Hematopoietic multipotent progenitor cell treated with erythropoietin and hydrocortisone succinate and interleukin-3 and kit ligand, for 6 days (in vitro differentiated cells): ENCODE measurements at regions not wholly inside any gene's neighbourhood (a gene's known extent, or its start where the extent isn't known, plus 50 kb on each side); places are given as distances from the start of the nearest gene placed in this dataset.

Source experiments
- DNase-seq: peaks from one replicate; pipeline ENCODE4 v3.0.0-alpha.2; 2015

DNA sequence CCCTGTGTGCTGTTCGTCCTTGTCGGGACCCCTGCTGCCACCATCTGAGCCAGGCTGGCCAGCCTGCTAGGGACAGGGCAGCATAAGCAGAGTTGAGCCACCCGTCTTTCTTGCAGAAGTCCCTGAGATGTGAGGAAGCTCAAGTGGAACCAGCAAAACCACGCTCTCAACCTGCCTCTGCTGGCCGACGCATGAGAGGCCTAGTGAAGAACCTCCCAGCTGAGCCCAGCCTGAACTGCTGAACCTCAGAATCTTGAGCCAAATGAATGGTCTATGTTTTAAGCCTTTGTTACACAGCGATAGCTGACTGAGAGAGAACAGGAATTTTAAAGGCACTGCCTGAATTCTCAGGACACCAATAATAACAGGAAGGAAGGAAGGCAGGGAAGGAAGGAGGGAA is 98.9 kb upstream of the ADRA2C start:
- DNase-seq = no peak

DNA sequence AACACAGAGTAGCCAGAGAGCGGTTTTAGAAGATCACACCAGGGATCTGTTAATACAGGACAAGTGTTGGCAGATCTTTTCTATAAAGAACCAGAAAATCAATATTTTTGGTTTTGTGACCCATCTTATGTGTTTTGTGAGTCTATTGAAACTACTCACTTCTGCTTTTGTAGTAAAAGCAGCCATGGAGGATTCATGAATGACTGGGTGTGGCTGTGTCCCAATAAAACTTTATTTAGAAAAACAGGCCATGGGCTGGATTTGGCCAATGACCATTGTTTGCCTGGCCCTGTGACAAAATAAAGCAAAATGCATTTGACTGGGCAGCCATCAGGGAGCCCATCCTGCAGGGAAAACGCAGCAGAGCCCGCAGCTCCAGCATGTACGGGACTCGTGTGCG is 99.9 kb upstream of the ADRA2C start:
- DNase-seq = no peak

DNA sequence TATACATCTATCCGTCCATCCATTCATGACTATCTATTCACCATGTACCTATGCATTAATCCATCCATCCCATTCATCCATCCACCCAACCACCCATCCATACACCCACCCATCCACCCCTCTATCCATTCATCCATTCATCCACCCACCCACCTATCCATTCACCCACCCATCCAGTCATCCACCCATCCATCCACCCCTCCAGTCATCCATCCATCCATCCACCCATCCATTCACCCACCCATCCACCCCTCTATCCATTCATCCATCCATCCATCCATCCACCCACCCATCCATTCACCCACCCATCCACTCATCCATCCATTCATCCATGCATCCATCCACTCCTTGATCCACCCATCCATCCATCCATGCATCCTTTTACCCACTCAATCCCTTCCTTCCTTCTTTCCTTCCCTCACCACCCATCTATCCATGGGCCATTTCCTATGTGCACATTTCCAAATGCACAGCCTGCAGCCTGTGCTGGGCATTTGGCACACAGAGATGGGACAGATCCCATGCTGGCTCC is 100.8 kb upstream of the ADRA2C start:
- DNase-seq = no peak

DNA sequence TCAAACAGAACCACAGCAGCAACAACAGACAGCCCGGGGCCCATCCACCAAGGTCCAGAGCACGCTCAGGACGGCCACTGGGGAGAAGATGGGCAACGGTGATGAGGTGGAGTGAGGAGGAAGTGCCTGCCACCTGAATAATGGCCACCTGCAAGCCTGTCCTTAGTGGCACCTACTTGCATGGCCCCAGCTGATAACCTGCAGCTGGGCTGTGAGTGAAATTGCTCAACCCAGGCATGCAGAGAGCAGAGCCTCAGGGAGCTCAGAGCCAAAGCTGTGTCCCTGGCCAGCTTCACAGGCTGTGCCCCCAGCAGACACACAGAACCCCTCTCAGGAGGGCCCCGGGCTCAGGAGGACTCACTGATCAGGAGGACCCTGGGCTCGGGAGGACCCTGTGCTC is 102.4 kb upstream of the ADRA2C start:
- no peak for DNase-seq

DNA sequence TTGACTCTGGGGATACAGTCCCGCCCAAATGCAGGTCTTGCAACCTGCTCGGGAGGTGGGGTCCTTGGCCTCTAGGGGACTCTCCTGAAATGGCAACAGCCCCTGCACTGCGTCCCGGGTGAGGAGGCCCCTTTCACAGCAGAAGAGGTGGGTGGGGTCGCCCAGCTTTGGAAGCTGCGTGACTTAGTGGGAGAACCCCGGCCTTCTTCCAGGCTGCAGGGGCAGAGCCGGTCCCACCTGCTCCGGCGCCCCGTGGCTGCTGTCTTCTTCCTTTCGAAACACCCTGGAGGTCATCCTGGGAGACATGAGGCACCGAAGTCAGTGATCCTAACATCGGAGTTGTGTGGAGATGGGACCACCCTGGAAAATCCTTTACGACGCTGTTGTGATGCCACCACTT is 103.7 kb upstream of the ADRA2C start:
- no peak for DNase-seq

DNA sequence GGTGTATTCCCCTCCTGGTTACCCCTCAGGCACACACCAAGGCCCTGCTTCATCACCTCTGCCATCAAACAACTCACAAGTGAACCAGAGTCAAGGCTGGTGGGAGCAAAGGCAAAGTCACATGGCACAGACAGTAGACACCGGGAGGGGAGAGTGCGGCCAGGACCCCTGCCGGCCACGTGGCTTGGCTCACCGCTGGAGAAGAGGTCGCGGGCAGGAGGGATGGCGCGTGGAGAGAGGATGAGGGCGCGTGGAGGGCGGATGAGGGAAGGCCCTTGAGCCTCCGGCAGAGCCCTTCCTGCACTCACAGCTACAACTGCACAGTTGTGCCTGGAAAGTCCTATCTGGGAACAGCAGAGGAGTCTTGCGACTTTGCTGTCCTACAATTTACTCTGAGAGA is 104.2 kb upstream of the ADRA2C start:
- no peak for DNase-seq

DNA sequence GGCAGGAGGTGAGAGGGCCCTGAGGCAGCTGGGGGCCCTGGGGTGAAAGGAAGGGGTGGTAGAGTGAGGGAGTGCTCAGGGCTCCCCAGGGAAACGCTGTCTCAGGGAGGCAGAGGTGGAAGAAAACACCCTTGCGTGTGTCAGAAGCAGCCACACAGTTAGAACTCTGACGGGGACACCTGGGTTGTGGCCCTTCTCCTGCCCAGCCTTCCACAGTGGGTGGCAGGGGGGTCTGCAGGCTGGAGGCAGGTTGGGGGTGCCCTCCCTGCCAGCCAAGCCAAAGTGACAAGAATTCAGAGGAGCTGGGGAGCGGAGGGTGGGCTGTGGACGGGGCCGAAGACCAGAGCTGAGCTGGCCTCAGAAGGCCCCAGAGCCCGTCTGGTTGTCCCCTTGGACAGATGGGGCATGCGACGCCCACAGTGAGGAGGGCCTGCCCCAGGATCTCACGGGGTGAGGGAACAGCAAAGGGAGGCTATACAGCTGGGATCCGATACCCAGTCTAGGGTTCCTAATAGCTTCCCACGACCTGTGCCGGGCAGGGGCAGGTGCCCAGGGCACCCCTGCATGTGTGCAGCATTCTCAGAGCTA is 105.2 kb upstream of the ADRA2C start:
- DNase-seq = no peak

DNA sequence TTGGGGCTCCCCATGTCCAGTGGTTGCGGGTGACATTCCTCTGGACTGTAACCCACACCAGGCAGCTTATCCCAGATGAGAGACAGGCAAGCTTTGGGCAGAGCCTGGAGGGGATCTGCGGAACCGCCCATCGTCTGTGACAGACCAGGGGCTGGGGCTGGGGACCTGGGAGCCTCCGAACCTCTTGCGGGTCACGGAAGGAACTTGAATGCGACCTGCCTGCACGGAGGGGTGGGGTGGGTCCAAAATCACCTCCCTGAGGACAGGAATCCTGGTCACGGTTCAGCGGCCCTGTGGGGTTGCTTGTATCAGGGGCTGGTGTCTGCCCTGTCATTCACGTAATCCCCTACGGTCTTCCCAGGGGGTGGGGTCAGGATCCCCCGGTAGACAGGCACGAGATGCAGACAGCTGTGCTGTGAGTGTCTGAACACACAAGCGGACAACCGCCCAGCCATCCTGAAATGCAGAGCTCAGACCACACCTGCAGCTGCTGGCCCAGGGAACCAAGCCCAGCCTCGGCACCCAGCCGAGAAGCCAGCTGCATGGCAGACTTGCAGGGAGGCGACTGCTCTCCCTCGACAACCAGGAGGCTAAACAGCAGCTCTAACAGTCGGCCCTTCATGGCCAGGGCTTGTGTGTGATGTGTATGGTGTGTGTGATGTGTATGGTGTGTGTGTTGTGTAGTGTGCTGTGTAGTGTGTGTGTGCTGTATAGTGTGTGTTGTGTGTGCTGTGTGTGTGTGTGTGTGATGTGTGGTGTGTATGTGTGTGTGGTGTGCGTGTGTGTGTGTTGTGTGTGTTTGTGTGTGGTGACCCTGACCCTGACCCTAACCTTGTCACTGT is 105.9 kb upstream of the ADRA2C start:
- no peak for DNase-seq

DNA sequence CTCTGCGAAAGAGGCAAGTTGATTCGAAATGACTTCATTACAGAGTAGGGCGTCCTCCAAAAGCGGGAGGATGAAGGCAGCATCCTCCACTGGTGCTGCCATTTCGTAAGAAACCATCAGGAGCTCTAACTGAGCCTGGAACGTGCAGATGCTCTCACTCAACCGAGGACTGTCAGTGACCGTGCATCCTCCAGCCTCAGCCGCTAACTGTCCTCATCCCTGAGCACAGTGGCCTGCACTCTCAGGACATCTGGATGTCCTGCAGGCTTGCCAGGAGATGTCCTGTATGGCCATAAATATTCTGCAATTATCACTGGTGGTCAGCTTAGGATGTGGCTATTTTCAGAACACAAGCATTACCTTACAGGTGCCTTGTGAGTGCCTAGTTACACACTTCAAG is 107.1 kb upstream of the ADRA2C start:
- DNase-seq = no peak

DNA sequence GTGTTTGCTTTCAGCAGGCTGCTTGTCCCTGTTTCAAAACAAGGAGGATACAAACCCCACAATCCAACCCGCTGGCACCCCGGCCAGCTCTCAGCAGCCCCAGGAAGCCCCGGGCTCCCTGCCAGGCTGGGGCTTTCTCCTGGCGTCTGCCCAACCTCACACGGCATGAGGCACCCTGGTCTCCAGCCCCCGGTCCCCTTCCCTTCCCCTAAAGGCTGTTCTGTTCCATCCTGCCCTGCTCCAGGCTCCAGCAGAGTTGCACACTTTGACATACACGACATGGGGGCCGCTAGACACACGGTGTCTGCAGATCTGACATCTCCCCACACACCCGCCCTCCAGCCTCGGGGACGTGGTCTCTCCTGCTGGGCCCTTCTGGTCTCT is 107.7 kb upstream of the ADRA2C start:
- DNase-seq = no peak

DNA sequence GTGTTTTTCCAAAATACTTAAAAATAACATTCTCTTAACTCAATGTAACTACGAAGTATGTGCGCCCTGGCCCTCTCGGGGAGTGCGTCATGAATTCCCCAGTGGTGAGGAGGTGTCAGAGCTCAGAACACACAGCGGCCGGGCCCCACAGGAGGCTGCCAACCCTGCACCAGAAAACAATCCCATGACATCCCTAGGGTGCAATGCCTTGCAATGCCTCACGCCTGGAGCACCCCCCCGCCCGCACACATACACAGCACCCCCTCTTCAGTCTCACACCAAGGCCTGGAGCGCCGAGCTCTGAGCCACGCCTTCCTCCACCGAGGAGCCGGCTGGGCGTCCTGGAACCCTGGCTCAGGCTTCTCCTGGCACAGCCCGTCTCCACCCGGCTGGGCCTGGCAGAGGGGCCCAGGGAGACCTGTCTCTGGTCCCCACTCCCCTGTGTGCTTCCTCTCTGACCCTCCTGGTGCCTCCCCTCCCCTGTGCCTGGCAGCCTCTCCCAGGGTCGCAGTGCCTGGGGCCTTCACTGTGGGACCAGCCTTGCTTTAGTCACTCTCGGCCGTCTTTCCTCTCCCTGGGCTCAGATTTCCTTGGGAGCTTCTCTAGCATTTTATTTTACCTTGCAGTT is 108.2 kb upstream of the ADRA2C start:
- DNase-seq = no peak

DNA sequence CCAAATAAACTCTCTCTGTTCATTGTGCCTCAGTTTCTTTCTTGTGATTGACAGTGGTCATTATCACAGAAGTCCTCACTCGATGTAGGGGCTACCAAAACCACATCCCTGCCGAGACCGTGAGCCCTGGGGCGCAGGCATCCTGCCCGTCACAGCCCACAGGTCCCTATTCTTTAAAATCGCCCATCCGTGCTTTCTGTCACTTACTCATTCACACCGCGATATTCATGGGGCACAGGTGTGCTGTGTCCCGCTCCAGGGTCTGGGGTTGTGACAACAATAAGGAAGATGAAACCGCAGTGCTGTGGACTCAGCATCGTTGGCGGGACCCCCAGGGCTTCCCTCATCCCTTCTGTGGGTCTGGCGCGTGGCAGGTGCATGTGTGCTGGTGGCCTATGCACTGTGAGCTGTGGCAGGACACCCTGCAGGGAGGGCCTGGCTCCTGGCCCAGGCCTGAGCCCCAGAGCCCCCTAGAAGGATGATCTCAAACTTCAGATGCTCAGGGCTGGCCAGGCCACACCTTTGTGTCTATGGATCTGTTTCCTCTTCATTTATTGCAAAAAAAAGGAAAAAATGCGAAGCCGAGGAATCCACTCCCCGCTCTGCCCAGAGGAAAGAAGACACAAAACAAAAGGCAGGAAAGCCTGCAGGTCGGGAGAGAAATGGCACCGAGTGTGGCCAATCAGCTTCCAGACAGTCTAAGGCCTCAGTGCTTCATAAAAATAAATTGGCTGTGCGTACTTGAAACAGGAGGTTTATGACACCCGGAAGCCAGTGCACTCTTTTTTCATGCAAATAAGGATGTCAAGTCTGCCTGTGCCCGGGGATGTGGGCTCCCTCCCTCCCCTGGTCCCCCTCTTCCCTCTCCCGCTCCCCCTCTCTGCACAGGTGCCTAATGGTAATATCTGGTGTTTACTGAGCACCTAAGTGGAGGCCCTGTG is 109.5 kb upstream of the ADRA2C start:
- DNase-seq = no peak

DNA sequence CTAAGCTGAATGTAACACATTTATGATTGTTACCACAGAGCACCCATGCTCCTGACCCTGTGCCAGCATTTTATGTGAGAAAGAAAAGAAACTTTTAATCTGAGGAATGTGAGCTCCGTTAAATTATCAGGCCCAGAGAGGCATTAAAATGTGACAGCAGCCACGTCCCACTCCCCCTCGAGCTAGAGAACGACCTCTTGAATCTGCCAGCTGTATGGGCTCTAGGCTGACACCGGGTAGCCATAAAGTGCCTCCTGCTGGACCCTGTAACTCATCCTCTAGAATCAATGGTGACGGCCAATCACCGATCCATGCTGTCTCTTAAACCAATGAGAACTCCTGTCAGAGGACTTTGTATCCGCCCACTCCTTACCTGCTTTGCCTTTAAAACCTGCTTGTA is 110.2 kb upstream of the ADRA2C start:
- no peak for DNase-seq

DNA sequence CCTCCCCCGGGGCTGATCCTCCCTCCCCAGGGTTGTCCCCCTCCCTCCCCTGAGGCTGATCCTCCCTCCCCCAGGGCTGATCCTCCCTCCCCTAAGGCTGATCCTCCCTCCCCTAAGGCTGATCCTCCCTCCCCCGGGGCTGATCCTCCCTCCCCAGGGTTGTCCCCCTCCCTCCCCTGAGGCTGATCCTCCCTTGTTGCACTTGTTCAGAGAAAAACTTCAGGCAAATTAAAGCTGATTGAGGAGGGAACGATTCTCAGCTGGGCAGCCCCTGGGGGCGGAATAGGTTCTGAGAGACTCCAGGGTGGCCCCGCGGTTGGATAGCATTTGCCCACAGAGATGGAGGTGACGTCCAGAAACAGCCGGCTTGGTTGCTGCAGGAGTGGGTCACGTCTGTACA is 110.7 kb upstream of the ADRA2C start:
- DNase-seq = no peak

DNA sequence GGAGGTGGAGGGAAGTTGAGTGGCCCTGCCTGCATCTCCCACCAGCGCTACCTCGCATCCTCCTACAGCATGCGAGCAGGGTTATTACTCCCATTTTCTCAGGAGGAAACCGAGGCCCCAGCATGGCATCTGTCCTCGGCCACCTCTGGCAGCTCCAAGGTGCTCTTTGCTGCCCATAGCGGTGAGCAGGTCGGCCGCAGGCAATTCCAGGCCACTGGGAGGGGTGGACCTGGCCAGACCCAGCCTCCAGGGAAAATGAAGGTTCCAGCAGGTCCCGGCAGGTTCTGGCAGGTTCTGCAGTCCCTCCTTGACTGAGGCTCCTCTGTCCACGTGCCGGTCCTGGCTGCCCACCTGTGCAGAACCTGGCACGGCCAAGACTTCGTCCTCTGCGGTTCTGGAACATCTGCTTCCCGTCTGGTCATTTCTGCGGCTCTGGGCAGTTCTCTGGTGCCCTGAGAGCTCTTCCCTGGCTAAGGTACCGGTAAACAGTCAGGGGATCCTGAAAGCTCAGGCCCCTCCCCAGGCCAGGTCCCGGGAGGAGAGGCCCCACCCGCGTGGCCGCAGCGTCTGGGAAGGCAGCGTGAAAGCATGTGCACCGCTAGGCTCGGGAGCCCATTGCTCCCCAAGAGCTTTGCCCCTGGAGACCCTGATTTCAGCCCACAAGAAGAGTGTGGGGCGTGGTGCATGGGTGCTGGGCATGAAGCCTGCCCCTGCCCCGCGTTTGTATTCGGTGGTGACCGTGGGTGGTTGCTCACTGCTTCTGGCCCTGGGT is 112.0 kb upstream of the ADRA2C start:
- DNase-seq = no peak

DNA sequence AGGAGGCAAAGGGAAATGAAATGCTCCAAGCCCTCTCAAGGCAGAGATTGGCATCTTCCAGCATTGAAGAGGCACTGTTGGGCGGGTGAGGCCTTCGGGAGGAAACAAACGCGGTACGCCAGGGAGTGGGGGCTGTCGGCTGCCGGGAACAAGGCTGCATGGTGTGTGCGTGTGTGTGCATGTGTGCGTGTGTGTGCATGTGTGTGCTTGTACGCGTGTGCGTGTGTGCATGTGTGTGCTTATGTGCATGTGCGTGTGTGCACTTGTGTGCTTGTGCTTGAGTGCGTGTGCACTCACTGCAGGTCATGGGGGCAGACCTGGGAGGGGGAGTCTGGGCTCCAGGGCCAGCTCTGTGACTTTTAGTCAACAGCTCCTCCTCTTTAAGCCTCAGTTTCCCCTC is 113.6 kb upstream of the ADRA2C start:
- no peak for DNase-seq

DNA sequence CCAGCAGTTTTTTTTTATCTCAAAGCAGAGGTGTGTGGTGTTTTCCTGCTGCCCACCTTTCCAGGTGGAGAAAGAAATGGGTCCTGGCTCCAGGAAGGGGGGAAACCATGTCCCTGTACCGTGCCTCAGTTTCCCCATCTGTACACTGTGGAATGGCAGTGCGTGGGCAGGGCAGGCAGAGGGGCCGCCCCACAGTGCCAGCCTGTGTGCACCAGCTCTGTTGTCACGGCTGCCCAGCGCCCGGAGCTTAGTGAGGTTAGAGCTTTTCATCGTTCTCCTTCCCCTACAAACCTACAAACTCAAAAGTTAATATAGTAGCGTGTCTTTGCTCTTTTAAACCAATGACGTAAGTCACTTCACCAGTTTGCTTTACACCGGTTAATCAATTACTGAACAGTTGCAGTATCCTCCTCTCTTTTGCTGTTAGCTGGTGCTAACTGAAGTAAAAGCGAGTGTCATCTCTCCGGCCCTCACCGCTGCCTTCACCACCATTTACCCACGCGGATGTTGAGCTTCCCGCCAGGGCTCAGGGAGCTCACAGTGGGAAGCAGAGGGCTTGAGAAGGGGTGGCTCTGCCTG is 114.8 kb upstream of the ADRA2C start:
- DNase-seq = no peak

DNA sequence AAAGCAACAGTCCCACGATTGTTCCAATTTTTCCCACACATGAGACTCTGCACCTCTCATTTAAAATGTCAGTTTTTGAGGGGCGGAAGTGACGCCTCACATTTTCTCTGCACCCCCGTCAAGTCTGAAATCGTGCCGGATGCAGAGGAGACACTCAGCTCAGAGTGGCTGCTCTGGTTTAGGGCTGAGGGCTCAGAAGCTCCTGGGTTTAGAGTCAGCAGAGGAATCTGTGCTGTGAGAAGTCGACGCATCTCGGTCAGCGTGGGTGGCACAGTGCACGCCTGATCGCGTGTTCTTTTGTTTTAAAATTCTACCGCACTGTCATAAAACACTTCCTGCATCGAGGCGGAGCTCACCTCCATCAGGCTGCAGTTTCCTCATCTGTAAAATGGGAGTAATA is 116.7 kb upstream of the ADRA2C start:
- DNase-seq = no peak

DNA sequence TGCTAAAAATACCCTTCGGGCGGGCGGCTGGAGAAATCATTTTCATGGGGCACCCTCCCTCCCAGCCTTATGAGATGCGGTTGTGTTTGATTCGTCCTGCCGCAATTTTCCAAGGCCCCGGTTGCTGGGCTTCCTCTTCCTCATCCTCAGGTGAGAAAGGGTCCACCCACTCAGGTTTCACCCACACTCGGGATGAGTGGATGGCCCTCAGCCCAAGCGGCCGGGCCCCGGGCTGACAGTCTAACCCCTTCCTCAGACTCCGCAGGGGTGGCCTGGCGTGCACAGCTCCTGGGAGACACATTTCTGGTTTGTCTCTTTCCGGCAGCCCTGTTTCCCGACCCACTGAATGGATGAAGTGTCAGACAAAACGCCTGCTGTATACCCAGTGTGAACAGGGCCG is 116.5 kb upstream of the LRPAP1 start:
- no peak for DNase-seq

DNA sequence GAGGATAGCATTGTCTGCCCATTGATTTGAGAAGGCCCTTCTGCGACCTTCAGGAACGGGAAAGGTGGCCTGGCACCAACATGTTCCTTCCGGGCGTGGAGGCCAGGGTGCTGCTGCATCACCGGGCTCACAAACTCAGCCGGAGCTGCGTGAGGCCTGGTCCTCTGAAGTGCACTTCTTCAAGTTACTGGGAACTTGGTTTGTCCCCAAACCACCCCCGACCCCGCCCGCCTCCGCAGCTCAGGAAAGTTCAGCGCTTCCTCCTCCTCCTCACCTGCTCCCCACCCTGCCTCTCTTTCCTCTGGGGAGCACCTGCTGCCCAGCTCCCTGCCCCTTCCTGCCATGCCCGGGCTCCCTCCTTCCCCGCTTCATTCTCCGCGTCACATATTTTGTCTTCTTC is 116.0 kb upstream of the LRPAP1 start:
- no peak for DNase-seq

DNA sequence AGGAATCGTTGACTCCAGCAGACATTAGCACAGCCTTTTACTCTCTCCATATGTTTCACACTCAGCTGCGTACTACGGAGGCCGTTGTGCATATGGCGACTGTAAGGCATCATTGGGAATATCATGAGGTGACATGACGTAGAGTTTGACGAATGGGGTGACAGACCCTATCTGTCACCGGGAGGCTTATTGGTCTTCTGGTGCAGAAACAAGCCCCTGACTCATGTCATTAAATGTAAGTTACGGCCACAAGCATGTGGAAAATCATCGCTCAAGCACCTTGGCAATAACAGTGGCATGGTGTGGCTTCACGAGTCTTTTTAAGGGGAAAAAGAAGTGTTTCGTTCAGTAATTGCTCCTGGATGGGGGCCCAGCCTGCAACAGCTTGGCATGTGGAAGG is 115.2 kb upstream of the LRPAP1 start:
- no peak for DNase-seq
